ENCODE measurements at regions not wholly inside any gene's neighbourhood (a gene's known extent, or its start where the extent isn't known, plus 50 kb on each side); places are given as distances from the start of the nearest gene placed in this dataset.

- H3K4me1 Mint-ChIP-seq: no peaks in the 10 kb centered on the region
- ATAC-seq (ENCODE audit: low read depth): no peak
- CTCF ChIA-PET: no interaction called here
- no peak for DNase-seq
- WGBS (ENCODE audit: insufficient coverage): no CpG with 5 or more reads among the region's 1 CpG
- no peaks in the 10 kb centered on the region for H3K27me3 Mint-ChIP-seq
- Histone ChIP-seq H3K36me3 (replicated peaks in 1 of 2; ENCODE audit: control extremely low read depth in 1 of 2, control insufficient read depth in 1 of 2, extremely low read depth in 1 of 2, insufficient read depth in 2 of 2, low read length in 1 of 2) (no peaks in the 10 kb centered on the region), H3K27me3 (replicated peaks in 1 of 4; ENCODE audit: control extremely low read depth in 1 of 4, control insufficient read depth in 3 of 4, insufficient read depth in 4 of 4, low read length in 3 of 4) (no peaks in the 10 kb centered on the region), H3K79me2 (ENCODE audit: control insufficient read depth, insufficient read depth, low read length) (no peaks in the 10 kb centered on the region), H3K4me2 (replicated peaks; ENCODE audit: low read depth, low read length, poor library complexity, severe bottlenecking) (no peak overlapping the region), H3K9me3 (ENCODE audit: control extremely low read depth in 1 of 3, control insufficient read depth in 2 of 3, insufficient read depth in 1 of 3, low read length in 2 of 3) (peaks cover 0 to 3% (median 0%) of the 10 kb centered on the region in 3 donors), H3K27ac (ENCODE audit: low read length in 2 of 2) (no peak overlapping the region), H4K20me1 (ENCODE audit: control insufficient read depth, insufficient read depth, low read length, poor library complexity, severe bottlenecking) (no peaks in the 10 kb centered on the region), H3K9ac (ENCODE audit: low read length) (no peak overlapping the region), H3K4me1 (ENCODE audit: control insufficient read depth in 2 of 2, insufficient read depth in 2 of 2, low read length in 2 of 2) (no peaks in the 10 kb centered on the region), H3K4me3 (ENCODE audit: control extremely low read depth in 1 of 5, extremely low read depth in 1 of 5, insufficient read depth in 1 of 5, low read depth in 2 of 5, low read length in 4 of 5) (no peak overlapping the region), H2AFZ (ENCODE audit: insufficient read depth, low read depth, low read length, poor library complexity, severe bottlenecking) (no peak overlapping the region)
- POLR2A ChIA-PET: no interaction called here
- no peak overlapping the region for H3K4me3 Mint-ChIP-seq
- intact Hi-C loops (cut with micrococcal nuclease): no loop called here
- no peaks in the 10 kb centered on the region for H3K9me3 Mint-ChIP-seq (ENCODE audit: insufficient read depth)
- TF ChIP-seq EZH2 (IDR thresholded peaks at IDR 0.05; ENCODE audit: borderline replicate concordance, insufficient read depth, low read depth, low read length, poor library complexity, severe bottlenecking): no peak
- TF ChIP-seq CTCF (IDR thresholded peaks at IDR 0.05): no peak
- no peak overlapping the region for H3K27ac Mint-ChIP-seq
These were observed 1037.6 kb downstream of the DSC3 start for GRCh38 chr18:30004965-30005364.

GRCh38 chr18:29982218-29982617 lies 1060.3 kb downstream of the DSC3 start:
- TF ChIP-seq CTCF (IDR thresholded peaks at IDR 0.05): no peak
- no peak for TF ChIP-seq EZH2 (IDR thresholded peaks at IDR 0.05; ENCODE audit: borderline replicate concordance, insufficient read depth, low read depth, low read length, poor library complexity, severe bottlenecking)
- Mint-ChIP-seq H3K4me1 (no peaks in the 10 kb centered on the region), H3K4me3 (no peak overlapping the region), H3K27me3 (no peaks in the 10 kb centered on the region), H3K9me3 (ENCODE audit: insufficient read depth) (peaks cover 2% of the 10 kb centered on the region), H3K27ac (no peak overlapping the region)
- no peak overlapping the region for H3K4me3 ChIP-seq (ENCODE audit: control extremely low read depth in 1 of 5, extremely low read depth in 1 of 5, insufficient read depth in 1 of 5, low read depth in 2 of 5, low read length in 4 of 5)
- no peak overlapping the region for H3K9ac ChIP-seq (ENCODE audit: low read length)
- CTCF ChIA-PET: no interaction called here
- H3K27me3 ChIP-seq (replicated peaks in 1 of 4; ENCODE audit: control extremely low read depth in 1 of 4, control insufficient read depth in 3 of 4, insufficient read depth in 4 of 4, low read length in 3 of 4): no peaks in the 10 kb centered on the region
- POLR2A ChIA-PET: no interaction called here
- no peak overlapping the region for H2AFZ ChIP-seq (ENCODE audit: insufficient read depth, low read depth, low read length, poor library complexity, severe bottlenecking)
- no peak overlapping the region for H3K4me2 ChIP-seq (replicated peaks; ENCODE audit: low read depth, low read length, poor library complexity, severe bottlenecking)
- no peak overlapping the region for H3K27ac ChIP-seq (ENCODE audit: low read length in 2 of 2)
- no peaks in the 10 kb centered on the region for H3K79me2 ChIP-seq (ENCODE audit: control insufficient read depth, insufficient read depth, low read length)
- peaks cover 0 to 1% (median 0%) of the 10 kb centered on the region in 3 donors for H3K9me3 ChIP-seq (ENCODE audit: control extremely low read depth in 1 of 3, control insufficient read depth in 2 of 3, insufficient read depth in 1 of 3, low read length in 2 of 3)
- no peaks in the 10 kb centered on the region for H3K36me3 ChIP-seq (replicated peaks in 1 of 2; ENCODE audit: control extremely low read depth in 1 of 2, control insufficient read depth in 1 of 2, extremely low read depth in 1 of 2, insufficient read depth in 2 of 2, low read length in 1 of 2)
- ATAC-seq (ENCODE audit: low read depth) (no peak), DNase-seq (no peak)
- WGBS (ENCODE audit: insufficient coverage): no CpG with 5 or more reads among the region's 1 CpG
- intact Hi-C loops (cut with micrococcal nuclease): no loop called here
- no peaks in the 10 kb centered on the region for H3K4me1 ChIP-seq (ENCODE audit: control insufficient read depth in 2 of 2, insufficient read depth in 2 of 2, low read length in 2 of 2)
- no peaks in the 10 kb centered on the region for H4K20me1 ChIP-seq (ENCODE audit: control insufficient read depth, insufficient read depth, low read length, poor library complexity, severe bottlenecking)

Measured in B cell (primary cell).